Suprapubic skin (tissue), 4 donors: ENCODE measurements at regions not wholly inside any gene's neighbourhood (a gene's known extent, or its start where the extent isn't known, plus 50 kb on each side); places are given as distances from the start of the nearest gene placed in this dataset.

ENCODE experiments used
- DNase-seq, 2 donors: peaks; one replicate each; pipeline ENCODE4 v3.0.0-alpha.2; 2019; ENCODE audit warnings: low spot score in 2 of 2
- H3K27ac ChIP-seq: fragments of 200-600 bp; sonication (generic); one replicate; pipeline ENCODE4 v1.5.1; 2019
- H3K27me3 ChIP-seq: fragments of 200-600 bp; sonication (generic); one replicate; pipeline ENCODE4 v1.5.1; 2019
- H3K36me3 ChIP-seq: fragments of 200-600 bp; sonication (generic); one replicate; pipeline ENCODE4 v1.5.1; 2019
- H3K4me1 ChIP-seq: fragments of 200-600 bp; sonication (generic); one replicate; pipeline ENCODE4 v1.5.1; 2019
- H3K4me3 ChIP-seq: fragments of 200-600 bp; sonication (generic); one replicate; pipeline ENCODE4 v1.5.1; 2019; ENCODE audit warnings: mild to moderate bottlenecking
- H3K9me3 ChIP-seq: fragments of 200-600 bp; sonication (generic); one replicate; pipeline ENCODE4 v1.5.1; 2019
- CTCF ChIP-seq, 2 donors: fragments of 200-600 bp in 1 of 2; fragments of 450-650 bp in 1 of 2; sonication (generic) in 1 of 2; IDR thresholded peaks; one replicate each; pipeline ENCODE4 v1.5.1; 2016 to 2019; ENCODE audit warnings: antibody characterized with exemption in 2 of 2, mild to moderate bottlenecking in 1 of 2, moderate library complexity in 1 of 2
- EP300 ChIP-seq: sonication (generic); formaldehyde crosslinking; IDR thresholded peaks from one replicate; pipeline ENCODE4 v1.6.1; 2017; ENCODE audit warnings: antibody characterized with exemption
- POLR2A ChIP-seq, 2 donors: fragments of 450-650 bp; IDR thresholded peaks; one replicate each; pipeline ENCODE4 v1.6.1; 2017; ENCODE audit warnings: antibody characterized with exemption in 2 of 2, mild to moderate bottlenecking in 2 of 2, moderate library complexity in 2 of 2
- POLR2AphosphoS5 ChIP-seq, 3 donors: sonication (generic); formaldehyde crosslinking; IDR thresholded peaks; one replicate each; pipeline ENCODE4 v1.6.1; 2017; ENCODE audit warnings: antibody characterized with exemption in 3 of 3
- WGBS: methylation state at CpG from one replicate; pipeline ENCODE4 v1.1.5; 2018; 5-methylcytosine and 5-hydroxymethylcytosine counted together

DNA sequence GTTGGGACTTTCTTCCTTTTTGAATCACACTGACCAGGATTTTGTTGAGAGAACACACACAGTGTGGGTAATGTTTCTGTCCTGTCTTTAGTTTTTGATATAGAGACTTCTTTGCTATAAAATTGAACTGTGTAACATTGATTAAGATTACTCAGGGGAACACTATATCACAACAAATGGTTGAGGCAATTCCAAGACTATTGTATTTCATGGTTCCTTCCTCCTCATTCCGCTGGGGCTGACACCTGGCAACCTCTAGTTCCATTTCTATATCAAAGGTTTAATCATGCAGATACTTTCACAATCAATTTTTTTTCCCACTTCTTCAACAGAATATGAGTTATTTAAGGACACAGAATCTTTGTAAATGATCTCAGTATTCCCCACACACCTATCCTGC is 182.2 kb downstream of the TAF11L14 start:
- WGBS: 83% methylated on average over 1 of the region's 1 CpG
- DNase-seq: no peak

GRCh38 chr5:17816944-17817343 is 182.7 kb downstream of the TAF11L14 start:
- H3K27me3 ChIP-seq: no peaks in the 10 kb centered on the region
- H3K36me3 ChIP-seq: no peaks in the 10 kb centered on the region
- TF ChIP-seq CTCF (IDR thresholded peaks at IDR 0.05) (no peak), EP300 (no peak), POLR2A (IDR thresholded peaks at IDR 0.05) (no peak), POLR2AphosphoS5 (IDR thresholded peaks at IDR 0.05) (no peak)
- 80% methylated on average over 2 of the region's 2 CpGs for WGBS
- no peak overlapping the region for H3K4me3 ChIP-seq
- no peaks in the 10 kb centered on the region for H3K9me3 ChIP-seq
- H3K27ac ChIP-seq: no peak overlapping the region
- no peaks in the 10 kb centered on the region for H3K4me1 ChIP-seq
- DNase-seq: no peak

More for the DNA sequence above, 182.2 kb downstream of the TAF11L14 start:
- TF ChIP-seq EP300 (no peak), POLR2AphosphoS5 (IDR thresholded peaks at IDR 0.05) (no peak), POLR2A (IDR thresholded peaks at IDR 0.05) (no peak), CTCF (IDR thresholded peaks at IDR 0.05) (no peak)
- Histone ChIP-seq H3K4me1 (no peaks in the 10 kb centered on the region), H3K9me3 (no peaks in the 10 kb centered on the region), H3K36me3 (no peaks in the 10 kb centered on the region), H3K27ac (no peak overlapping the region), H3K27me3 (no peaks in the 10 kb centered on the region), H3K4me3 (no peak overlapping the region)

- no peak for TF ChIP-seq EP300
- no peak for TF ChIP-seq POLR2A (IDR thresholded peaks at IDR 0.05)
- no peak for TF ChIP-seq CTCF (IDR thresholded peaks at IDR 0.05)
- no peak for TF ChIP-seq POLR2AphosphoS5 (IDR thresholded peaks at IDR 0.05)
- H3K36me3 ChIP-seq: no peaks in the 10 kb centered on the region
- H3K9me3 ChIP-seq: no peaks in the 10 kb centered on the region
- DNase-seq: no peak
- no peaks in the 10 kb centered on the region for H3K4me1 ChIP-seq
- H3K27ac ChIP-seq: no peak overlapping the region
- no peak overlapping the region for H3K4me3 ChIP-seq
- H3K27me3 ChIP-seq: no peaks in the 10 kb centered on the region
Measured at GRCh38 chr5:17817990-17818389, 183.7 kb downstream of the TAF11L14 start.

GRCh38 chr5:17819783-17820182 is 185.5 kb downstream of the TAF11L14 start:
- no peaks in the 10 kb centered on the region for H3K36me3 ChIP-seq
- no peaks in the 10 kb centered on the region for H3K9me3 ChIP-seq
- no peaks in the 10 kb centered on the region for H3K4me1 ChIP-seq
- H3K27me3 ChIP-seq: no peaks in the 10 kb centered on the region
- DNase-seq: no peak
- 93% methylated on average over 5 of the region's 5 CpGs for WGBS
- H3K4me3 ChIP-seq: no peak overlapping the region
- no peak overlapping the region for H3K27ac ChIP-seq
- no peak for TF ChIP-seq CTCF (IDR thresholded peaks at IDR 0.05)
- no peak for TF ChIP-seq EP300
- no peak for TF ChIP-seq POLR2AphosphoS5 (IDR thresholded peaks at IDR 0.05)
- no peak for TF ChIP-seq POLR2A (IDR thresholded peaks at IDR 0.05)

DNA sequence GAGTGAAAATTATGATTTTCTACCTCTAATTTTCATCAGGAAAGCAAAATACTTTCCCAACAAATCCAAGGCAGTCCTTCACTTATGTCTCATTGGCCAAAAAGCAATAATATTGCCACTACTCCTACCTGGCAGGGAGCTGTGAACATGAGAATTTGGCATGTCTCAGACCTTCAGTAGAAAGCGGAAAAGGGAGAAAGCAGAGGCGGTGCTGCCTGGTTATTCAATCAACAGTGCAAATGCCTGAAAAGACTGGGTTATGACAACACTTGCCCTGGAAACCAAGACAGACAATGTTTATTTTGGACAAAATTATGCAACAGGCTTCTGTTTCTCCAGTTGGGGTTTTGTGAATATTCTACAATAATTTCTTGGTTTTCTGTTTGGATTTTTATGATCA is 194.4 kb downstream of the TAF11L14 start:
- DNase-seq: no peak
- 53% methylated on average over 2 of the region's 2 CpGs for WGBS
- Histone ChIP-seq H3K4me1 (no peaks in the 10 kb centered on the region), H3K9me3 (no peaks in the 10 kb centered on the region), H3K27ac (no peak overlapping the region), H3K27me3 (no peaks in the 10 kb centered on the region), H3K4me3 (no peak overlapping the region), H3K36me3 (no peaks in the 10 kb centered on the region)
- TF ChIP-seq POLR2AphosphoS5 (IDR thresholded peaks at IDR 0.05) (no peak), EP300 (no peak), CTCF (IDR thresholded peaks at IDR 0.05) (no peak), POLR2A (IDR thresholded peaks at IDR 0.05) (no peak)
